ENCODE measurements at regions not wholly inside any gene's neighbourhood (a gene's known extent, or its start where the extent isn't known, plus 50 kb on each side); places are given as distances from the start of the nearest gene placed in this dataset.
"Not testable (repeated sequence)": the region's sequence is repeated elsewhere in the genome, so short reads cannot be mapped to it uniquely, and the experiment has no call there.

GRCh38 chr5:25515525-25515924 lies 870.7 kb upstream of the CDH10 start:
- no peak for DNase-seq (ENCODE audit: low read depth)
- TF ChIP-seq CTCF (conservative IDR thresholded peaks at IDR 0.05; ENCODE audit: low read depth, low read length): no peak

GRCh38 chr5:25510692-25511091 lies 865.9 kb upstream of the CDH10 start:
- H3K4me3 ChIP-seq (ENCODE audit: low read depth, low read length); DNase-seq (ENCODE audit: low read depth): not testable (repeated sequence)

More at GRCh38 chr5:25515525-25515924, 870.7 kb upstream of the CDH10 start:
- H3K4me3 ChIP-seq (ENCODE audit: low read depth, low read length): no peak overlapping the region

GRCh38 chr5:25508011-25508410 lies 863.2 kb upstream of the CDH10 start:
- not testable (repeated sequence) for DNase-seq (ENCODE audit: low read depth); H3K4me3 ChIP-seq (ENCODE audit: low read depth, low read length)

- TF ChIP-seq CTCF (conservative IDR thresholded peaks at IDR 0.05; ENCODE audit: low read depth, low read length): no peak
- H3K4me3 ChIP-seq (ENCODE audit: low read depth, low read length): no peak overlapping the region
- no peak for DNase-seq (ENCODE audit: low read depth)
Observed at GRCh38 chr5:25500635-25501034, 855.9 kb upstream of the CDH10 start.

GRCh38 chr5:25489834-25490538 lies 845.2 kb upstream of the CDH10 start:
- no peak overlapping the region for H3K4me3 ChIP-seq (ENCODE audit: low read depth, low read length)
- peak; percentile 1 for DNase-seq (ENCODE audit: low read depth)
- no peak for TF ChIP-seq CTCF (conservative IDR thresholded peaks at IDR 0.05; ENCODE audit: low read depth, low read length)

GRCh38 chr5:25488119-25488518 lies 843.3 kb upstream of the CDH10 start:
- TF ChIP-seq CTCF (conservative IDR thresholded peaks at IDR 0.05; ENCODE audit: low read depth, low read length): no peak
- no peak for DNase-seq (ENCODE audit: low read depth)
- H3K4me3 ChIP-seq (ENCODE audit: low read depth, low read length): no peak overlapping the region

GRCh38 chr5:25484391-25484790 lies 839.6 kb upstream of the CDH10 start:
- no peak overlapping the region for H3K4me3 ChIP-seq (ENCODE audit: low read depth, low read length)
- TF ChIP-seq CTCF (conservative IDR thresholded peaks at IDR 0.05; ENCODE audit: low read depth, low read length): no peak
- no peak for DNase-seq (ENCODE audit: low read depth)

- H3K4me3 ChIP-seq (ENCODE audit: low read depth, low read length): no peak overlapping the region
- no peak for TF ChIP-seq CTCF (conservative IDR thresholded peaks at IDR 0.05; ENCODE audit: low read depth, low read length)
- no peak for DNase-seq (ENCODE audit: low read depth)
Observed at GRCh38 chr5:25481463-25481862, 836.7 kb upstream of the CDH10 start.
